ENCODE measurements at regions not wholly inside any gene's neighbourhood (a gene's known extent, or its start where the extent isn't known, plus 50 kb on each side); places are given as distances from the start of the nearest gene placed in this dataset.
A peak's percentile ranks its signal among the peaks of the same experiment; 100 is the strongest.

DNA sequence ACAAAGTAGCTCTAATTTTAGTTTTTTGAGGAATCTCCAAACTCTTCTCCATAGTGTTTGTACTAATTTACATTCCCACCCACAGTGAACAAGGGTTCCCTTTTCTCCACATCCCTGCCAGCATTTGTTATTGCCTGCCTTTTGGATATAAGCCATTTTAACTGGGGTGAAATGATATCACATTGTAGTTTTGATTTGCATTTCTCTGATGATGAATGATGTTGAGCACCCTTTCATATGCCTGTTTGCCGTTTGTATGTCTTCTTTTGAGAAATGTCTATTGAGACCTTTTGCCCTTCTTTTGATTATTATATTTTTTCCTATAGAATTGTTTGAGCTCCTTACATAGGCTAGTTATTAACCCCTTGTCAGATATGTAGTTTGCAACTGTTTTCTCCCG lies 239.9 kb upstream of the TPM1 start:
- Histone ChIP-seq H4K20me1 (ENCODE audit: insufficient read depth) (no peaks in the 10 kb centered on the region), H3F3A (ENCODE audit: insufficient read depth, low read length, poor library complexity, severe bottlenecking) (no peaks in the 10 kb centered on the region), H3K27ac (ENCODE audit: low read length) (no peak overlapping the region), H3K9ac (ENCODE audit: low read length) (no peak overlapping the region), H3K9me3 (ENCODE audit: low read length) (no peaks in the 10 kb centered on the region), H3K9me2 (ENCODE audit: insufficient read depth, low read length) (no peaks in the 10 kb centered on the region), H3K27me3 (ENCODE audit: insufficient read depth, low read depth, low read length) (no peaks in the 10 kb centered on the region), H3K79me2 (replicated peaks; ENCODE audit: insufficient read depth, low read length) (no peaks in the 10 kb centered on the region), H3K4me2 (ENCODE audit: low read length) (no peak overlapping the region), H3K36me3 (ENCODE audit: insufficient read depth, low read length) (no peaks in the 10 kb centered on the region), H3K4me3 (ENCODE audit: low read length) (no peak overlapping the region), H2AFZ (ENCODE audit: low read depth, low read length) (no peak overlapping the region)
- TF ChIP-seq SMC3 (conservative IDR thresholded peaks at IDR 0.05; ENCODE audit: poor library complexity): no peak

DNA sequence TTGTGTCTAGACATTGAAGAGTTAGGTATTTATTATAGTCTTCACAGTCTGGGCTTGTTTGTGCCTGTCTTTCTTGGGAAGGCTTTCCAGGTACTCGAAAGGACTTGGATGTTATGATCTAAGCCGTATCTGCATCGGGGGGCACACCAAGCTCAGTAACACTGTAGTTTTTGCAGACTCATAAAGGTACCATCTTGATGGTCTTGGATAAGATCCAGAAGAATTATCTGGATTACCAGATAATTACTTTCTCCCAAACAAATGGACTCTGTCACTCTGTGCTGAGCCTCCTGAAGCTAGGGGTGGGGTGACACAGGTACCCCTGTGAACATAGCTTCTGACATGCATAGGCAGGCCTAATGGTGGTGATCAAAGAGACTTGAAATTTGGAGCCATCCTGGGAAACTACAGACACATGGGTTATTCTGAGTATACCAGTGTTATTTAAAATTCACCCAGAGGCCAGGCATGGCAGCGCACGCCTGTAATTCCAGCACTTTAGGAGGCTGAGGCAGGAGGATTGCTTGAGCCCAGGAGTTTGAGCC lies 238.6 kb upstream of the TPM1 start:
- no peak overlapping the region for H3K27ac ChIP-seq (ENCODE audit: low read length)
- no peaks in the 10 kb centered on the region for H4K20me1 ChIP-seq (ENCODE audit: insufficient read depth)
- TF ChIP-seq TAF1 (IDR thresholded peaks at IDR 0.05; ENCODE audit: low read depth) (no peak), SMC3 (conservative IDR thresholded peaks at IDR 0.05; ENCODE audit: poor library complexity) (no peak)
- TF ChIP-seq, protein P1, sequence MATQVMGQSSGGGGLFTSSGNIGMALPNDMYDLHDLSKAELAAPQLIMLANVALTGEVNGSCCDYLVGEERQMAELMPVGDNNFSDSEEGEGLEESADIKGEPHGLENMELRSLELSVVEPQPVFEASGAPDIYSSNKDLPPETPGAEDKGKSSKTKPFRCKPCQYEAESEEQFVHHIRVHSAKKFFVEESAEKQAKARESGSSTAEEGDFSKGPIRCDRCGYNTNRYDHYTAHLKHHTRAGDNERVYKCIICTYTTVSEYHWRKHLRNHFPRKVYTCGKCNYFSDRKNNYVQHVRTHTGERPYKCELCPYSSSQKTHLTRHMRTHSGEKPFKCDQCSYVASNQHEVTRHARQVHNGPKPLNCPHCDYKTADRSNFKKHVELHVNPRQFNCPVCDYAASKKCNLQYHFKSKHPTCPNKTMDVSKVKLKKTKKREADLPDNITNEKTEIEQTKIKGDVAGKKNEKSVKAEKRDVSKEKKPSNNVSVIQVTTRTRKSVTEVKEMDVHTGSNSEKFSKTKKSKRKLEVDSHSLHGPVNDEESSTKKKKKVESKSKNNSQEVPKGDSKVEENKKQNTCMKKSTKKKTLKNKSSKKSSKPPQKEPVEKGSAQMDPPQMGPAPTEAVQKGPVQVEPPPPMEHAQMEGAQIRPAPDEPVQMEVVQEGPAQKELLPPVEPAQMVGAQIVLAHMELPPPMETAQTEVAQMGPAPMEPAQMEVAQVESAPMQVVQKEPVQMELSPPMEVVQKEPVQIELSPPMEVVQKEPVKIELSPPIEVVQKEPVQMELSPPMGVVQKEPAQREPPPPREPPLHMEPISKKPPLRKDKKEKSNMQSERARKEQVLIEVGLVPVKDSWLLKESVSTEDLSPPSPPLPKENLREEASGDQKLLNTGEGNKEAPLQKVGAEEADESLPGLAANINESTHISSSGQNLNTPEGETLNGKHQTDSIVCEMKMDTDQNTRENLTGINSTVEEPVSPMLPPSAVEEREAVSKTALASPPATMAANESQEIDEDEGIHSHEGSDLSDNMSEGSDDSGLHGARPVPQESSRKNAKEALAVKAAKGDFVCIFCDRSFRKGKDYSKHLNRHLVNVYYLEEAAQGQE (IDR thresholded peaks at IDR 0.05; ENCODE audit: borderline replicate concordance): no peak
- no peaks in the 10 kb centered on the region for H3K9me2 ChIP-seq (ENCODE audit: insufficient read depth, low read length)
- no peaks in the 10 kb centered on the region for H3F3A ChIP-seq (ENCODE audit: insufficient read depth, low read length, poor library complexity, severe bottlenecking)
- no peaks in the 10 kb centered on the region for H3K36me3 ChIP-seq (ENCODE audit: insufficient read depth, low read length)
- no peak overlapping the region for H3K9ac ChIP-seq (ENCODE audit: low read length)
- H3K4me3 ChIP-seq (ENCODE audit: low read length): no peak overlapping the region
- no peak overlapping the region for H3K4me2 ChIP-seq (ENCODE audit: low read length)
- no peaks in the 10 kb centered on the region for H3K27me3 ChIP-seq (ENCODE audit: insufficient read depth, low read depth, low read length)
- no peaks in the 10 kb centered on the region for H3K9me3 ChIP-seq (ENCODE audit: low read length)
- H3K79me2 ChIP-seq (replicated peaks; ENCODE audit: insufficient read depth, low read length): no peaks in the 10 kb centered on the region
- H2AFZ ChIP-seq (ENCODE audit: low read depth, low read length): no peak overlapping the region

DNA sequence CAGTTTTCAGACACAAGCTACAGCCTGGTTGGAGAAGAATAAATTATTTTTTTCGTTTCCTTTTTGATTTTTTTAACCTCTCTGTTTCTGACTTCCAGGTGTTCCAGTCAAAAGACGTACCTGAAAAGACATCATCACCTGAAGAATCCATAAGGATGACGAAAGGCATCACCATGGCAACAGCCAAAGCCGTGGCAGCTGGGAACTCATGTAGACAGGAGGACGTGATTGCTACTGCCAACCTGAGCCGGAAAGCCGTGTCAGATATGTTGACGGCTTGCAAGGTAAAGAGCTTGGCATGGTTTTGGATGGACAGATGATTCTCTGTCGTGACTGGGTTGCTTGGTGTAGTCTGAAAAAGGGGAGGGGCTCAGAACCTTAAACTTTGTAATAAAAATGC lies 237.0 kb upstream of the TPM1 start:
- Histone ChIP-seq H3K36me3 (ENCODE audit: insufficient read depth, low read length) (no peaks in the 10 kb centered on the region), H3K4me3 (ENCODE audit: low read length) (no peak overlapping the region), H3K27me3 (ENCODE audit: insufficient read depth, low read depth, low read length) (no peaks in the 10 kb centered on the region), H4K20me1 (ENCODE audit: insufficient read depth) (no peaks in the 10 kb centered on the region), H2AFZ (ENCODE audit: low read depth, low read length) (no peak overlapping the region), H3K27ac (ENCODE audit: low read length) (no peak overlapping the region), H3K9ac (ENCODE audit: low read length) (no peak overlapping the region), H3K79me2 (replicated peaks; ENCODE audit: insufficient read depth, low read length) (no peaks in the 10 kb centered on the region), H3K4me2 (ENCODE audit: low read length) (no peak overlapping the region), H3K9me3 (ENCODE audit: low read length) (no peaks in the 10 kb centered on the region), H3K9me2 (ENCODE audit: insufficient read depth, low read length) (no peaks in the 10 kb centered on the region), H3F3A (ENCODE audit: insufficient read depth, low read length, poor library complexity, severe bottlenecking) (no peaks in the 10 kb centered on the region)
- TF ChIP-seq SMC3 (conservative IDR thresholded peaks at IDR 0.05; ENCODE audit: poor library complexity): no peak
- TF ChIP-seq, protein P2, sequence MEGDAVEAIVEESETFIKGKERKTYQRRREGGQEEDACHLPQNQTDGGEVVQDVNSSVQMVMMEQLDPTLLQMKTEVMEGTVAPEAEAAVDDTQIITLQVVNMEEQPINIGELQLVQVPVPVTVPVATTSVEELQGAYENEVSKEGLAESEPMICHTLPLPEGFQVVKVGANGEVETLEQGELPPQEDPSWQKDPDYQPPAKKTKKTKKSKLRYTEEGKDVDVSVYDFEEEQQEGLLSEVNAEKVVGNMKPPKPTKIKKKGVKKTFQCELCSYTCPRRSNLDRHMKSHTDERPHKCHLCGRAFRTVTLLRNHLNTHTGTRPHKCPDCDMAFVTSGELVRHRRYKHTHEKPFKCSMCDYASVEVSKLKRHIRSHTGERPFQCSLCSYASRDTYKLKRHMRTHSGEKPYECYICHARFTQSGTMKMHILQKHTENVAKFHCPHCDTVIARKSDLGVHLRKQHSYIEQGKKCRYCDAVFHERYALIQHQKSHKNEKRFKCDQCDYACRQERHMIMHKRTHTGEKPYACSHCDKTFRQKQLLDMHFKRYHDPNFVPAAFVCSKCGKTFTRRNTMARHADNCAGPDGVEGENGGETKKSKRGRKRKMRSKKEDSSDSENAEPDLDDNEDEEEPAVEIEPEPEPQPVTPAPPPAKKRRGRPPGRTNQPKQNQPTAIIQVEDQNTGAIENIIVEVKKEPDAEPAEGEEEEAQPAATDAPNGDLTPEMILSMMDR (IDR thresholded peaks at IDR 0.05; ENCODE audit: poor library complexity, severe bottlenecking): no peak
- no peak for TF ChIP-seq EZH2 (IDR thresholded peaks at IDR 0.05; ENCODE audit: borderline replicate concordance, insufficient read depth, low read length, poor library complexity, severe bottlenecking)
- peak; percentile 56 for TF ChIP-seq EP300 (conservative IDR thresholded peaks at IDR 0.05; ENCODE audit: poor library complexity, severe bottlenecking)
- TF ChIP-seq POLR2AphosphoS5 (IDR thresholded peaks at IDR 0.05): no peak
